NAMALWA (cell line): ENCODE measurements at regions not wholly inside any gene's neighbourhood (a gene's known extent, or its start where the extent isn't known, plus 50 kb on each side); places are given as distances from the start of the nearest gene placed in this dataset.

Source experiments
- DNase-seq: peaks from one replicate; pipeline ENCODE4 v3.0.0-alpha.2; 2015; ENCODE audit warnings: low spot score

GRCh38 chr5:61653807-61654580, 321.9 kb downstream of the ZSWIM6 start:
- no peak for DNase-seq

GRCh38 chr5:61654876-61655275, 322.8 kb downstream of the ZSWIM6 start:
- DNase-seq, result no peak

GRCh38 chr5:61657010-61657409, 325.0 kb downstream of the ZSWIM6 start:
- no peak for DNase-seq

- no peak for DNase-seq
Measured at GRCh38 chr5:61657686-61658085, 325.6 kb downstream of the ZSWIM6 start.

GRCh38 chr5:61658592-61659008, 326.5 kb downstream of the ZSWIM6 start:
- peak; percentile 52 for DNase-seq

- no peak for DNase-seq
Measured at GRCh38 chr5:61659221-61659696, 327.2 kb downstream of the ZSWIM6 start.

GRCh38 chr5:61662670-61663069, 330.6 kb downstream of the ZSWIM6 start:
- no peak for DNase-seq

- no peak for DNase-seq
Measured at GRCh38 chr5:61666064-61666621, 334.1 kb downstream of the ZSWIM6 start.

GRCh38 chr5:61667525-61668218, 335.6 kb downstream of the ZSWIM6 start:
- DNase-seq, result no peak

GRCh38 chr5:61669531-61669930, 337.5 kb downstream of the ZSWIM6 start:
- DNase-seq, result no peak

- DNase-seq, result no peak
Measured at GRCh38 chr5:61670941-61671340, 338.9 kb downstream of the ZSWIM6 start.

- no peak for DNase-seq
Measured at GRCh38 chr5:61673007-61673735, 341.1 kb downstream of the ZSWIM6 start.

- no peak for DNase-seq
Measured at GRCh38 chr5:61674378-61674777, 342.3 kb downstream of the ZSWIM6 start.

- no peak for DNase-seq
Measured at GRCh38 chr5:61675015-61675692, 343.1 kb downstream of the ZSWIM6 start.

GRCh38 chr5:61677220-61677619, 345.2 kb downstream of the ZSWIM6 start:
- DNase-seq, result no peak

- no peak for DNase-seq
Measured at GRCh38 chr5:61678966-61679365, 346.9 kb downstream of the ZSWIM6 start.

GRCh38 chr5:61679562-61679961, 347.5 kb downstream of the ZSWIM6 start:
- DNase-seq, result no peak

GRCh38 chr5:61680247-61680646, 348.2 kb downstream of the ZSWIM6 start:
- DNase-seq, result no peak

- DNase-seq, result no peak
Measured at GRCh38 chr5:61683148-61683547, 351.1 kb downstream of the ZSWIM6 start.

- DNase-seq, result no peak
Measured at GRCh38 chr5:61683926-61684325, 351.9 kb downstream of the ZSWIM6 start.

- DNase-seq, result no peak
Measured at GRCh38 chr5:61686491-61687257, 354.6 kb downstream of the ZSWIM6 start.
